Ishikawa (cell line): ENCODE measurements at regions not wholly inside any gene's neighbourhood (a gene's known extent, or its start where the extent isn't known, plus 50 kb on each side); places are given as distances from the start of the nearest gene placed in this dataset.

ENCODE experiments used
- CEBPB ChIP-seq: IDR thresholded peaks from 2 replicates; pipeline ENCODE4 v1.6.1; 2012
- CREB1 ChIP-seq: IDR thresholded peaks from 2 replicates; pipeline ENCODE4 v1.6.1; 2012; ENCODE audit warnings: low read depth
- EGR1 ChIP-seq: IDR thresholded peaks from 2 replicates; pipeline ENCODE4 v1.6.1; 2012
- EP300 ChIP-seq: IDR thresholded peaks from 2 replicates; pipeline ENCODE4 v1.6.1; 2012; ENCODE audit warnings: borderline replicate concordance
- MAX ChIP-seq: IDR thresholded peaks from 2 replicates; pipeline ENCODE4 v1.6.1; 2012
- NFIC ChIP-seq: IDR thresholded peaks from 2 replicates; pipeline ENCODE4 v1.6.1; 2012
- RAD21 ChIP-seq: IDR thresholded peaks from 2 replicates; pipeline ENCODE4 v1.6.1; 2012; ENCODE audit warnings: low read depth
- REST ChIP-seq: IDR thresholded peaks from 2 replicates; pipeline ENCODE4 v1.6.1; 2012; ENCODE audit warnings: low read depth, mild to moderate bottlenecking
- TAF1 ChIP-seq: IDR thresholded peaks from 2 replicates; pipeline ENCODE4 v1.6.1; 2012; ENCODE audit warnings: low read depth, mild to moderate bottlenecking
- TEAD4 ChIP-seq: IDR thresholded peaks from 2 replicates; pipeline ENCODE4 v1.6.1; 2012
- USF1 ChIP-seq: IDR thresholded peaks from 2 replicates; pipeline ENCODE4 v1.6.1; 2012
- YY1 ChIP-seq: IDR thresholded peaks from 2 replicates; pipeline ENCODE4 v1.6.1; 2012; ENCODE audit warnings: low read depth

- TF ChIP-seq MAX: no peak
- TF ChIP-seq REST: no peak
- no peak for TF ChIP-seq EP300
- TF ChIP-seq USF1: no peak
- no peak for TF ChIP-seq CEBPB
- no peak for TF ChIP-seq NFIC
- TF ChIP-seq TEAD4: no peak
- TF ChIP-seq EGR1: no peak
- no peak for TF ChIP-seq RAD21
- TF ChIP-seq CREB1: no peak
- no peak for TF ChIP-seq TAF1
- no peak for TF ChIP-seq YY1
Measured at GRCh38 chr4:27484216-27484615, 623.6 kb downstream of the STIM2 start.
